ENCODE measurements at regions not wholly inside any gene's neighbourhood (a gene's known extent, or its start where the extent isn't known, plus 50 kb on each side); places are given as distances from the start of the nearest gene placed in this dataset.
A peak's percentile ranks its signal among the peaks of the same experiment; 100 is the strongest.

- H3K9me3 ChIP-seq, result no peaks in the 10 kb centered on the region
- peak; percentile 75 to 93 (median 86) for ATAC-seq
- H3K27ac ChIP-seq, result peak overlapping the region in 10 of 12 donors; percentile 14 to 67 (median 30)
- H3K36me3 ChIP-seq, result no peaks in the 10 kb centered on the region
- intact Hi-C loops (cut with DNase I), result loop anchor here in 1 of 10 donors (10.0 kb wide), 2 partner anchors 535 to 595 kb away; partner anchors contain the start of gene TBL1XR1
- H3K4me1 ChIP-seq, result peaks cover 0 to 19% (median 9%) of the 10 kb centered on the region in 12 donors
- no peaks in the 10 kb centered on the region for H3K27me3 ChIP-seq
- no peak for TF ChIP-seq POLR2A (IDR thresholded peaks at IDR 0.05)
- no peak for TF ChIP-seq CTCF (IDR thresholded peaks at IDR 0.05)
- 65 to 76% (median 70%) methylated on average over 14 of the region's 14 CpGs for WGBS, 4 donors
- H3K4me3 ChIP-seq, result no peak overlapping the region
- DNase-seq, result peak in 4 of 5 donors; percentile 54 to 78 (median 64)
Observed at GRCh38 chr3:177729956-177730681, 532.8 kb upstream of the TBL1XR1 start.

- no peak for TF ChIP-seq CTCF (IDR thresholded peaks at IDR 0.05)
- ATAC-seq (no peak), DNase-seq (no peak)
- intact Hi-C loops (cut with DNase I), result no loop called here
- Histone ChIP-seq H3K27ac (peak overlapping the region in 2 of 12 donors; percentile 16 to 55), H3K9me3 (no peaks in the 10 kb centered on the region), H3K4me3 (no peak overlapping the region), H3K4me1 (peaks cover 0 to 12% (median 3%) of the 10 kb centered on the region in 12 donors), H3K36me3 (no peaks in the 10 kb centered on the region), H3K27me3 (no peaks in the 10 kb centered on the region)
- WGBS, 4 donors, result 88 to 91% (median 90%) methylated on average over 6 of the region's 6 CpGs
Observed at GRCh38 chr3:177730814-177731213, 533.5 kb upstream of the TBL1XR1 start.

- no peaks in the 10 kb centered on the region for H3K9me3 ChIP-seq
- DNase-seq (no peak), ATAC-seq (no peak)
- no peaks in the 10 kb centered on the region for H3K36me3 ChIP-seq
- WGBS, 4 donors, result 86 to 90% (median 88%) methylated on average over 3 of the region's 3 CpGs
- no peak overlapping the region for H3K27ac ChIP-seq
- TF ChIP-seq POLR2A (IDR thresholded peaks at IDR 0.05), result no peak
- TF ChIP-seq CTCF (IDR thresholded peaks at IDR 0.05), result no peak
- H3K27me3 ChIP-seq, result no peaks in the 10 kb centered on the region
- H3K4me3 ChIP-seq, result no peak overlapping the region
- peaks cover 0 to 12% (median 2%) of the 10 kb centered on the region in 12 donors for H3K4me1 ChIP-seq
- intact Hi-C loops (cut with DNase I), result no loop called here
Observed at GRCh38 chr3:177731644-177732268, 534.5 kb upstream of the TBL1XR1 start.

GRCh38 chr3:177733233-177733632 is 536.0 kb upstream of the TBL1XR1 start:
- 78 to 91% (median 88%) methylated on average over 1 of the region's 1 CpG for WGBS, 4 donors
- TF ChIP-seq POLR2A (IDR thresholded peaks at IDR 0.05) (no peak), CTCF (IDR thresholded peaks at IDR 0.05) (no peak)
- intact Hi-C loops (cut with DNase I), result no loop called here
- Histone ChIP-seq H3K27ac (no peak overlapping the region), H3K4me3 (no peak overlapping the region), H3K36me3 (no peaks in the 10 kb centered on the region), H3K9me3 (no peaks in the 10 kb centered on the region), H3K4me1 (peaks cover 0 to 12% (median 0%) of the 10 kb centered on the region in 12 donors), H3K27me3 (no peaks in the 10 kb centered on the region)
- no peak for ATAC-seq
- no peak for DNase-seq

Measured in heart left ventricle (tissue), 16 donors.